HG03196 (cell line): ENCODE measurements at regions not wholly inside any gene's neighbourhood (a gene's known extent, or its start where the extent isn't known, plus 50 kb on each side); places are given as distances from the start of the nearest gene placed in this dataset.
A peak's percentile ranks its signal among the peaks of the same experiment; 100 is the strongest.
"Not testable (repeated sequence)": the region's sequence is repeated elsewhere in the genome, so short reads cannot be mapped to it uniquely, and the experiment has no call there.

Source experiments
- ATAC-seq: cut with Tn5 transposase; IDR thresholded peaks from one replicate; pipeline ENCODE4 v1.9.1; 2021; ENCODE audit not compliant: unreplicated experiment

GRCh38 chr1:146292940-146293936, 64.4 kb upstream of the NOTCH2NLA start:
- not testable (repeated sequence) for ATAC-seq

- ATAC-seq, result not testable (repeated sequence)
These were observed 63.6 kb upstream of the NOTCH2NLA start for GRCh38 chr1:146292424-146292823.

- ATAC-seq, result not testable (repeated sequence)
These were observed 59.1 kb upstream of the NOTCH2NLA start for GRCh38 chr1:146287881-146288280.

- not testable (repeated sequence) for ATAC-seq
These were observed 55.9 kb upstream of the NOTCH2NLA start for GRCh38 chr1:146284760-146285159.

GRCh38 chr1:146283527-146283880, 54.7 kb upstream of the NOTCH2NLA start:
- not testable (repeated sequence) for ATAC-seq

- peak; percentile 53 for ATAC-seq
These were observed 54.1 kb upstream of the NOTCH2NLA start for GRCh38 chr1:146282807-146283526.

- not testable (repeated sequence) for ATAC-seq
These were observed 52.7 kb upstream of the NOTCH2NLA start for GRCh38 chr1:146281522-146281921.

- not testable (repeated sequence) for ATAC-seq
These were observed 49.9 kb upstream of the NOTCH2NLA start for GRCh38 chr1:146278758-146279157.
